BJ (cell line): ENCODE measurements at regions not wholly inside any gene's neighbourhood (a gene's known extent, or its start where the extent isn't known, plus 50 kb on each side); places are given as distances from the start of the nearest gene placed in this dataset.

Experiments used
- CTCF ChIA-PET: fragments of 350-600 bp; formaldehyde crosslinking; extraction: SDS; loops from one replicate; lab custom pipeline; 2021; ENCODE audit warnings: antibody characterized with exemption, inconsistent platforms; lab: Yijun Ruan, JAX
- POLR2A ChIA-PET: fragments of 300-600 bp; sonication (Branson Sonifier 250); formaldehyde crosslinking; extraction: SDS; loops from one replicate; lab custom pipeline; 2021; ENCODE audit warnings: antibody characterized with exemption; lab: Charles Lee
- DNase-seq: peaks from one replicate; pipeline ENCODE4 v3.0.0-alpha.2; 2011; ENCODE audit warnings: low read depth
- H3K27me3 ChIP-seq: 2 replicates; pipeline ENCODE4 v1.6.0; 2011; ENCODE audit warnings: low read length; ENCODE audit not compliant: control insufficient read depth, insufficient read depth
- H3K36me3 ChIP-seq: 2 replicates; pipeline ENCODE4 v1.5.1; 2011; ENCODE audit warnings: low read length; ENCODE audit not compliant: control insufficient read depth, insufficient read depth
- H3K4me3 ChIP-seq: 2 replicates; pipeline ENCODE4 v1.5.1; 2011; ENCODE audit warnings: low read depth, mild to moderate bottlenecking, control low read depth, low read length
- CTCF ChIP-seq: IDR thresholded peaks from 2 replicates; pipeline ENCODE4 v1.5.1; 2011; ENCODE audit warnings: low read depth, mild to moderate bottlenecking, control low read depth, inconsistent platforms, low read length, moderate library complexity; ENCODE audit not compliant: insufficient read depth

DNA sequence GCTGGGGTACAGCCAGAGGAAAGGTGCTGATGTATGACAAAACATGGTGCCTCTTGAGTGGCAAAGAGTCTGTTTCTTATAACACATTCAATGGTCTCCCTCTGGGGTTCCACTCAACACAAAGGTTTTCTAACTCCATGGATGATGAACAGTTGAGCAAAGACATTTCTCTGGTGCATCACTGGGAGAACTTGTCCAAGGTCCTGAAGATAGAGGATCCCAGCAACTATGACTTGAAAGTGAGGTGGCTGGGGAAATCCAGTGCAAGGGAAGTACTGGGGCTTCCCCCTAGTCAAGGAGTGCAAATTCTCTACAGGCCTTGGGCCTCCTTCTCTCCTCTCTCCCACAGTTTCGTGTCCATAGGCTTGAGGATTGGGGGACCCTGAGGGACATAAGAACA lies 431.1 kb downstream of the WDR72 start:
- POLR2A ChIA-PET, result no interaction called here
- CTCF ChIA-PET, result no interaction called here
- TF ChIP-seq CTCF, result no peak
- Histone ChIP-seq H3K4me3 (no peak overlapping the region), H3K36me3 (no peaks in the 10 kb centered on the region), H3K27me3 (no peaks in the 10 kb centered on the region)
- no peak for DNase-seq

DNA sequence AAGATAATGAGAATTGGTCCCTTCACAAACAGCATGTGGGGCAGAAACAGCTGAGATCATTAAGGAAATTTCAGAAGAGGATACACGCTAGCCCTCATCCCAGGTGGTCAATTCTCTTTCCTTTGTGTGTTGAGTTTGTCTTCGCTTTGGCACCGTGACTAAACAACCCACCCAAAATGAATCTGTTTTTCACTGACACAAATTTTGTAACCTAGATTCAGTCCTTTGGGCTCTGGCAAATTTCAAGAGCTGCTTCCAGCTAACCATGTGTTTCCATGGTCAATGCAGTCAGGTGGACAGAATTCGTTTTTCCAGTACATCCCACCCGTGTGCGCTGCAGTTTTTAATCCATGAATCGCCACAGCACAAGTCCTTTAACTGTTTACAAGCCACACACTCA lies 435.4 kb downstream of the WDR72 start:
- CTCF ChIA-PET, result no interaction called here
- Histone ChIP-seq H3K4me3 (no peak overlapping the region), H3K27me3 (no peaks in the 10 kb centered on the region), H3K36me3 (no peaks in the 10 kb centered on the region)
- DNase-seq, result no peak
- POLR2A ChIA-PET, result no interaction called here
- no peak for TF ChIP-seq CTCF

GRCh38 chr15:53323191-53323590 lies 436.3 kb downstream of the WDR72 start:
- Histone ChIP-seq H3K36me3 (no peaks in the 10 kb centered on the region), H3K27me3 (no peaks in the 10 kb centered on the region), H3K4me3 (no peak overlapping the region)
- ChIA-PET CTCF (no interaction called here), POLR2A (no interaction called here)
- DNase-seq, result no peak
- no peak for TF ChIP-seq CTCF

DNA sequence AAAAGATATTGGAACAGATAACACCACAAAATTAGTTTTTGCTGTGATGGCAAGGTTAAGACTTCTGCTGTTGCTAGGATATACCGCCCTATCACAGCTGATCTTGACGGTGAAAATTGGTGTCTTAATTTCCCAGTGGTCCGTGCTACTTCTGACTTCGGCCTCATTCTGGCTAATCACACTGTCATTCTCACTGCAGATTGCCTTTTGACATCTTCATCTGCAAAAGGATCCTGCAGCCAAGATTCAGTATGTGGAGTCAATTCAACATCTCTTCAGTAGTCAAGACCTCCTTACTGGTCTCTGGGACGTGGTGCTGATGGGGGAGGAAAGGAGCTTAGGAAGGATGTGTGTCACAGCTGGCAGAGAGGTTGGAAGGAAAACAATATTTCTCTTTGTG lies 438.6 kb downstream of the WDR72 start:
- ChIA-PET POLR2A (no interaction called here), CTCF (no interaction called here)
- no peak overlapping the region for H3K4me3 ChIP-seq
- no peaks in the 10 kb centered on the region for H3K36me3 ChIP-seq
- H3K27me3 ChIP-seq, result no peaks in the 10 kb centered on the region
- DNase-seq, result no peak
- no peak for TF ChIP-seq CTCF

- Histone ChIP-seq H3K36me3 (no peaks in the 10 kb centered on the region), H3K4me3 (no peak overlapping the region), H3K27me3 (no peaks in the 10 kb centered on the region)
- POLR2A ChIA-PET, result no interaction called here
- CTCF ChIA-PET, result no interaction called here
- no peak for TF ChIP-seq CTCF
- DNase-seq, result no peak
Observed at GRCh38 chr15:53312707-53313106, 446.8 kb downstream of the WDR72 start.

GRCh38 chr15:53310709-53311108 lies 448.8 kb downstream of the WDR72 start:
- TF ChIP-seq CTCF, result no peak
- CTCF ChIA-PET, result no interaction called here
- no peak for DNase-seq
- no peaks in the 10 kb centered on the region for H3K36me3 ChIP-seq
- POLR2A ChIA-PET, result no interaction called here
- no peaks in the 10 kb centered on the region for H3K27me3 ChIP-seq
- H3K4me3 ChIP-seq, result no peak overlapping the region
